GM23338 (cell line): ENCODE measurements at regions not wholly inside any gene's neighbourhood (a gene's known extent, or its start where the extent isn't known, plus 50 kb on each side); places are given as distances from the start of the nearest gene placed in this dataset.

ENCODE experiments used
- ATAC-seq: fragments of 200-7000 bp; cut with Tn5 transposase; 3 replicates; pipeline ENCODE4 v1.9.1; 2020
- DNase-seq: peaks from one replicate; pipeline ENCODE4 v3.0.0-alpha.2; 2015; ENCODE audit warnings: low spot score
- H2AFZ ChIP-seq: fragments of 200-600 bp; sonication (generic); 2 replicates; pipeline ENCODE4 v1.8.0; 2016; ENCODE audit warnings: antibody characterized with exemption, mild to moderate bottlenecking, moderate library complexity
- H3F3A ChIP-seq: fragments of 200-600 bp; sonication (generic); replicated peaks from 2 replicates; pipeline ENCODE4 v1.8.0; 2017; ENCODE audit warnings: antibody characterized with exemption, mixed run types, low read depth
- H3K27ac ChIP-seq: fragments of 200-600 bp; sonication (generic); 2 replicates; pipeline ENCODE4 v1.6.1; 2016; ENCODE audit warnings: low read depth
- H3K27me3 ChIP-seq: fragments of 200-600 bp; sonication (generic); 2 replicates; pipeline ENCODE4 v1.8.0; 2016; ENCODE audit warnings: mild to moderate bottlenecking, mixed run types, moderate library complexity; ENCODE audit not compliant: insufficient read depth
- H3K36me3 ChIP-seq: fragments of 200-600 bp; sonication (generic); 2 replicates; pipeline ENCODE4 v1.8.0; 2016; ENCODE audit warnings: mild to moderate bottlenecking; ENCODE audit not compliant: insufficient read depth
- H3K4me1 ChIP-seq: fragments of 200-600 bp; sonication (generic); 2 replicates; pipeline ENCODE4 v1.8.0; 2016; ENCODE audit warnings: mild to moderate bottlenecking, moderate library complexity; ENCODE audit not compliant: insufficient read depth
- H3K4me2 ChIP-seq: fragments of 200-600 bp; sonication (generic); 2 replicates; pipeline ENCODE4 v1.7.1; 2017; ENCODE audit warnings: mixed run types
- H3K4me3 ChIP-seq: fragments of 200-600 bp; sonication (generic); 2 replicates; pipeline ENCODE4 v1.6.1; 2016; ENCODE audit warnings: mixed run types
- H3K79me2 ChIP-seq: fragments of 200-600 bp; sonication (generic); replicated peaks from 2 replicates; pipeline ENCODE4 v1.8.0; 2017; ENCODE audit warnings: mild to moderate bottlenecking; ENCODE audit not compliant: insufficient read depth
- H3K9me2 ChIP-seq: fragments of 200-600 bp; sonication (generic); 2 replicates; pipeline ENCODE4 v1.8.0; 2017; ENCODE audit not compliant: insufficient read depth
- H4K20me1 ChIP-seq: fragments of 200-600 bp; sonication (generic); replicated peaks from 2 replicates; pipeline ENCODE4 v1.8.0; 2017; ENCODE audit warnings: mild to moderate bottlenecking; ENCODE audit not compliant: insufficient read depth
- H3K27ac Mint-ChIP-seq: 2 replicates; pipeline ENCODE4 v1.8.0; 2020; ENCODE audit warnings: inconsistent platforms, mild to moderate bottlenecking, moderate library complexity, mixed read lengths
- H3K27me3 Mint-ChIP-seq: 3 replicates; pipeline ENCODE4 v1.8.0; 2022; ENCODE audit warnings: low read depth, mild to moderate bottlenecking, moderate library complexity, mixed read lengths, inconsistent platforms; ENCODE audit not compliant: insufficient read depth, poor library complexity
- H3K36me3 Mint-ChIP-seq: 3 replicates; pipeline ENCODE4 v1.8.0; 2021; ENCODE audit warnings: low read depth, mild to moderate bottlenecking, inconsistent platforms, moderate library complexity, mixed read lengths
- H3K4me1 Mint-ChIP-seq: 3 replicates; pipeline ENCODE4 v1.8.0; 2020; ENCODE audit warnings: mild to moderate bottlenecking, inconsistent platforms, mixed read lengths
- H3K4me3 Mint-ChIP-seq: 3 replicates; pipeline ENCODE4 v1.8.0; 2021; ENCODE audit warnings: moderate library complexity, mild to moderate bottlenecking, inconsistent platforms, mixed read lengths
- H3K9me3 Mint-ChIP-seq: 3 replicates; pipeline ENCODE4 v1.8.0; 2020; ENCODE audit warnings: moderate library complexity, mild to moderate bottlenecking, inconsistent platforms, mixed read lengths
- CREB1 ChIP-seq: fragments of 250-450 bp; sonication (Bioruptor Pico); IDR thresholded peaks from 2 replicates; pipeline ENCODE4 v1.5.0; 2020; ENCODE audit warnings: low read depth, mild to moderate bottlenecking, moderate library complexity
- EZH2 ChIP-seq: fragments of 200-600 bp; sonication (generic); IDR thresholded peaks from one replicate; pipeline ENCODE4 v1.8.0; 2017; ENCODE audit warnings: antibody characterized with exemption, mild to moderate bottlenecking, low read depth; ENCODE audit not compliant: unreplicated experiment
- EZH2phosphoT487 ChIP-seq: fragments of 200-600 bp; sonication (generic); IDR thresholded peaks from one replicate; pipeline ENCODE4 v1.8.1; 2018; ENCODE audit warnings: antibody characterized with exemption; ENCODE audit not compliant: unreplicated experiment
- JUNB ChIP-seq: IDR thresholded peaks from one replicate; pipeline ENCODE4 v1.6.1; 2016; ENCODE audit warnings: antibody characterized with exemption; ENCODE audit not compliant: unreplicated experiment
- NANOG ChIP-seq: IDR thresholded peaks from 2 replicates; pipeline ENCODE4 v1.6.1; 2016; ENCODE audit warnings: antibody characterized with exemption, borderline replicate concordance
- POLR2AphosphoS5 ChIP-seq: IDR thresholded peaks from 2 replicates; pipeline ENCODE4 v1.6.1; 2016; ENCODE audit warnings: antibody characterized with exemption, low read depth
- STAT1 ChIP-seq: IDR thresholded peaks from one replicate; pipeline ENCODE4 v1.6.1; 2016; ENCODE audit warnings: antibody characterized with exemption; ENCODE audit not compliant: unreplicated experiment
- ZNF114 ChIP-seq: fragments of 250-450 bp; sonication (Bioruptor Pico); IDR thresholded peaks from 2 replicates; pipeline ENCODE4 v1.5.0; 2020; ENCODE audit warnings: mild to moderate bottlenecking, moderate library complexity
- ZNF331 ChIP-seq: fragments of 250-450 bp; sonication (Bioruptor Pico); IDR thresholded peaks from 2 replicates; pipeline ENCODE4 v1.5.0; 2020; ENCODE audit warnings: low read depth, mild to moderate bottlenecking, moderate library complexity
- TF ChIP-seq, protein P1 (sequence below), 2 experiments: fragments of 200-600 bp in 1 of 2; sonication (generic) in 1 of 2; conservative IDR thresholded peaks; 2 replicates each; pipeline versions ENCODE4 v1.5.1 to v1.6.1; 2016 to 2017; ENCODE audit warnings: antibody characterized with exemption in 2 of 2, low read depth in 2 of 2, mild to moderate bottlenecking in 2 of 2, moderate library complexity in 1 of 2
- TF ChIP-seq, protein P2 (sequence below): fragments of 250-450 bp; sonication (Bioruptor Pico); IDR thresholded peaks from 2 replicates; pipeline ENCODE4 v1.5.0; 2020; ENCODE audit warnings: mild to moderate bottlenecking, moderate library complexity
- TF ChIP-seq, protein P3 (sequence below): IDR thresholded peaks from one replicate; pipeline ENCODE4 v1.6.1; 2018; ENCODE audit warnings: antibody characterized with exemption; ENCODE audit not compliant: unreplicated experiment
- TF ChIP-seq, protein P4 (sequence below): IDR thresholded peaks from 2 replicates; pipeline ENCODE4 v1.6.1; 2016; ENCODE audit warnings: antibody characterized with exemption

DNA sequence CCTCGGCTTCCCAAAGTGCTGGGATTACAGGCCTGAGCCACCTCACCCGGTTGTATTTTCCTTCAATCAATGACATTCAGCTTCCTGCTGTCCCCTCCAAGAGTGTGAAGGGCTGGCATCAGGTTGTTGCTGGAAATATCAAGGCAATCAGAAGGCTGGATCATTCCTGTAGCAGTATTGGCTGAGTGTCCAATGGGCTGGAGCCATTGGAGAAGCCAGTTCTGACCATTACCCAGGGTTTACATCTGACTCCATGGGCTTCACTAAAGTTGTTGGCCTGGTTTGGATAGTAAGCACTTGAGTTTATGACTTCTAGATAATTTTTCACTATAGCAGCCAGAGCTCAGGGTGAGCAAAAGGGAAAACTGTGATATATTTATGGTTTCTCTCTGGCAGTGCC is 137.0 kb downstream of the DLEU7 start:
- Mint-ChIP-seq H3K4me3 (no peak overlapping the region), H3K27ac (no peak overlapping the region), H3K27me3 (no peaks in the 10 kb centered on the region), H3K9me3 (no peaks in the 10 kb centered on the region), H3K36me3 (no peaks in the 10 kb centered on the region), H3K4me1 (peaks cover 10% of the 10 kb centered on the region)
- no peak overlapping the region for H3K27ac ChIP-seq
- H2AFZ ChIP-seq, result no peak overlapping the region
- no peaks in the 10 kb centered on the region for H3K79me2 ChIP-seq
- no peaks in the 10 kb centered on the region for H4K20me1 ChIP-seq
- DNase-seq, result no peak
- ATAC-seq, result no peak
- 0 out of 2 replicates have a peak, but pooled peaks cover 4% of the 10 kb centered on the region for H3K9me2 ChIP-seq
- no peaks in the 10 kb centered on the region for H3F3A ChIP-seq
- H3K4me1 ChIP-seq, result peaks cover 12% of the 10 kb centered on the region
- TF ChIP-seq CREB1 (CRISPR knock-in tag) (no peak), ZNF114 (CRISPR knock-in tag) (no peak), JUNB (no peak), EZH2phosphoT487 (no peak), POLR2AphosphoS5 (no peak), NANOG (no peak), ZNF331 (no peak), EZH2 (no peak), STAT1 (no peak)
- TF ChIP-seq, protein P1, sequence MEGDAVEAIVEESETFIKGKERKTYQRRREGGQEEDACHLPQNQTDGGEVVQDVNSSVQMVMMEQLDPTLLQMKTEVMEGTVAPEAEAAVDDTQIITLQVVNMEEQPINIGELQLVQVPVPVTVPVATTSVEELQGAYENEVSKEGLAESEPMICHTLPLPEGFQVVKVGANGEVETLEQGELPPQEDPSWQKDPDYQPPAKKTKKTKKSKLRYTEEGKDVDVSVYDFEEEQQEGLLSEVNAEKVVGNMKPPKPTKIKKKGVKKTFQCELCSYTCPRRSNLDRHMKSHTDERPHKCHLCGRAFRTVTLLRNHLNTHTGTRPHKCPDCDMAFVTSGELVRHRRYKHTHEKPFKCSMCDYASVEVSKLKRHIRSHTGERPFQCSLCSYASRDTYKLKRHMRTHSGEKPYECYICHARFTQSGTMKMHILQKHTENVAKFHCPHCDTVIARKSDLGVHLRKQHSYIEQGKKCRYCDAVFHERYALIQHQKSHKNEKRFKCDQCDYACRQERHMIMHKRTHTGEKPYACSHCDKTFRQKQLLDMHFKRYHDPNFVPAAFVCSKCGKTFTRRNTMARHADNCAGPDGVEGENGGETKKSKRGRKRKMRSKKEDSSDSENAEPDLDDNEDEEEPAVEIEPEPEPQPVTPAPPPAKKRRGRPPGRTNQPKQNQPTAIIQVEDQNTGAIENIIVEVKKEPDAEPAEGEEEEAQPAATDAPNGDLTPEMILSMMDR (conservative IDR thresholded peaks at IDR 0.05; ENCODE audit: low read depth in 2 of 2), result no peak
- TF ChIP-seq, protein P2, sequence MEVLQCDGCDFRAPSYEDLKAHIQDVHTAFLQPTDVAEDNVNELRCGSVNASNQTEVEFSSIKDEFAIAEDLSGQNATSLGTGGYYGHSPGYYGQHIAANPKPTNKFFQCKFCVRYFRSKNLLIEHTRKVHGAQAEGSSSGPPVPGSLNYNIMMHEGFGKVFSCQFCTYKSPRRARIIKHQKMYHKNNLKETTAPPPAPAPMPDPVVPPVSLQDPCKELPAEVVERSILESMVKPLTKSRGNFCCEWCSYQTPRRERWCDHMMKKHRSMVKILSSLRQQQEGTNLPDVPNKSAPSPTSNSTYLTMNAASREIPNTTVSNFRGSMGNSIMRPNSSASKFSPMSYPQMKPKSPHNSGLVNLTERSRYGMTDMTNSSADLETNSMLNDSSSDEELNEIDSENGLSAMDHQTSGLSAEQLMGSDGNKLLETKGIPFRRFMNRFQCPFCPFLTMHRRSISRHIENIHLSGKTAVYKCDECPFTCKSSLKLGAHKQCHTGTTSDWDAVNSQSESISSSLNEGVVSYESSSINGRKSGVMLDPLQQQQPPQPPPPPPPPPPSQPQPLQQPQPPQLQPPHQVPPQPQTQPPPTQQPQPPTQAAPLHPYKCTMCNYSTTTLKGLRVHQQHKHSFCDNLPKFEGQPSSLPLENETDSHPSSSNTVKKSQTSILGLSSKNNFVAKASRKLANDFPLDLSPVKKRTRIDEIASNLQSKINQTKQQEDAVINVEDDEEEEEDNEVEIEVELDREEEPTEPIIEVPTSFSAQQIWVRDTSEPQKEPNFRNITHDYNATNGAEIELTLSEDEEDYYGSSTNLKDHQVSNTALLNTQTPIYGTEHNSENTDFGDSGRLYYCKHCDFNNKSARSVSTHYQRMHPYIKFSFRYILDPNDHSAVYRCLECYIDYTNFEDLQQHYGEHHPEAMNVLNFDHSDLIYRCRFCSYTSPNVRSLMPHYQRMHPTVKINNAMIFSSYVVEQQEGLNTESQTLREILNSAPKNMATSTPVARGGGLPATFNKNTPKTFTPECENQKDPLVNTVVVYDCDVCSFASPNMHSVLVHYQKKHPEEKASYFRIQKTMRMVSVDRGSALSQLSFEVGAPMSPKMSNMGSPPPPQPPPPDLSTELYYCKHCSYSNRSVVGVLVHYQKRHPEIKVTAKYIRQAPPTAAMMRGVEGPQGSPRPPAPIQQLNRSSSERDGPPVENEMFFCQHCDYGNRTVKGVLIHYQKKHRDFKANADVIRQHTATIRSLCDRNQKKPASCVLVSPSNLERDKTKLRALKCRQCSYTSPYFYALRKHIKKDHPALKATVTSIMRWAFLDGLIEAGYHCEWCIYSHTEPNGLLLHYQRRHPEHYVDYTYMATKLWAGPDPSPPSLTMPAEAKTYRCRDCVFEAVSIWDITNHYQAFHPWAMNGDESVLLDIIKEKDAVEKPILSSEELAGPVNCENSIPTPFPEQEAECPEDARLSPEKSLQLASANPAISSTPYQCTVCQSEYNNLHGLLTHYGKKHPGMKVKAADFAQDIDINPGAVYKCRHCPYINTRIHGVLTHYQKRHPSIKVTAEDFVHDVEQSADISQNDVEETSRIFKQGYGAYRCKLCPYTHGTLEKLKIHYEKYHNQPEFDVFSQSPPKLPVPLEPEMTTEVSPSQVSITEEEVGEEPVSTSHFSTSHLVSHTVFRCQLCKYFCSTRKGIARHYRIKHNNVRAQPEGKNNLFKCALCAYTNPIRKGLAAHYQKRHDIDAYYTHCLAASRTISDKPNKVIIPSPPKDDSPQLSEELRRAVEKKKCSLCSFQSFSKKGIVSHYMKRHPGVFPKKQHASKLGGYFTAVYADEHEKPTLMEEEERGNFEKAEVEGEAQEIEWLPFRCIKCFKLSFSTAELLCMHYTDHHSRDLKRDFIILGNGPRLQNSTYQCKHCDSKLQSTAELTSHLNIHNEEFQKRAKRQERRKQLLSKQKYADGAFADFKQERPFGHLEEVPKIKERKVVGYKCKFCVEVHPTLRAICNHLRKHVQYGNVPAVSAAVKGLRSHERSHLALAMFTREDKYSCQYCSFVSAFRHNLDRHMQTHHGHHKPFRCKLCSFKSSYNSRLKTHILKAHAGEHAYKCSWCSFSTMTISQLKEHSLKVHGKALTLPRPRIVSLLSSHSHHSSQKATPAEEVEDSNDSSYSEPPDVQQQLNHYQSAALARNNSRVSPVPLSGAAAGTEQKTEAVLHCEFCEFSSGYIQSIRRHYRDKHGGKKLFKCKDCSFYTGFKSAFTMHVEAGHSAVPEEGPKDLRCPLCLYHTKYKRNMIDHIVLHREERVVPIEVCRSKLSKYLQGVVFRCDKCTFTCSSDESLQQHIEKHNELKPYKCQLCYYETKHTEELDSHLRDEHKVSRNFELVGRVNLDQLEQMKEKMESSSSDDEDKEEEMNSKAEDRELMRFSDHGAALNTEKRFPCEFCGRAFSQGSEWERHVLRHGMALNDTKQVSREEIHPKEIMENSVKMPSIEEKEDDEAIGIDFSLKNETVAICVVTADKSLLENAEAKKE (CRISPR knock-in tag), result no peak
- TF ChIP-seq, protein P3, sequence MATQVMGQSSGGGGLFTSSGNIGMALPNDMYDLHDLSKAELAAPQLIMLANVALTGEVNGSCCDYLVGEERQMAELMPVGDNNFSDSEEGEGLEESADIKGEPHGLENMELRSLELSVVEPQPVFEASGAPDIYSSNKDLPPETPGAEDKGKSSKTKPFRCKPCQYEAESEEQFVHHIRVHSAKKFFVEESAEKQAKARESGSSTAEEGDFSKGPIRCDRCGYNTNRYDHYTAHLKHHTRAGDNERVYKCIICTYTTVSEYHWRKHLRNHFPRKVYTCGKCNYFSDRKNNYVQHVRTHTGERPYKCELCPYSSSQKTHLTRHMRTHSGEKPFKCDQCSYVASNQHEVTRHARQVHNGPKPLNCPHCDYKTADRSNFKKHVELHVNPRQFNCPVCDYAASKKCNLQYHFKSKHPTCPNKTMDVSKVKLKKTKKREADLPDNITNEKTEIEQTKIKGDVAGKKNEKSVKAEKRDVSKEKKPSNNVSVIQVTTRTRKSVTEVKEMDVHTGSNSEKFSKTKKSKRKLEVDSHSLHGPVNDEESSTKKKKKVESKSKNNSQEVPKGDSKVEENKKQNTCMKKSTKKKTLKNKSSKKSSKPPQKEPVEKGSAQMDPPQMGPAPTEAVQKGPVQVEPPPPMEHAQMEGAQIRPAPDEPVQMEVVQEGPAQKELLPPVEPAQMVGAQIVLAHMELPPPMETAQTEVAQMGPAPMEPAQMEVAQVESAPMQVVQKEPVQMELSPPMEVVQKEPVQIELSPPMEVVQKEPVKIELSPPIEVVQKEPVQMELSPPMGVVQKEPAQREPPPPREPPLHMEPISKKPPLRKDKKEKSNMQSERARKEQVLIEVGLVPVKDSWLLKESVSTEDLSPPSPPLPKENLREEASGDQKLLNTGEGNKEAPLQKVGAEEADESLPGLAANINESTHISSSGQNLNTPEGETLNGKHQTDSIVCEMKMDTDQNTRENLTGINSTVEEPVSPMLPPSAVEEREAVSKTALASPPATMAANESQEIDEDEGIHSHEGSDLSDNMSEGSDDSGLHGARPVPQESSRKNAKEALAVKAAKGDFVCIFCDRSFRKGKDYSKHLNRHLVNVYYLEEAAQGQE, result no peak
- TF ChIP-seq, protein P4, sequence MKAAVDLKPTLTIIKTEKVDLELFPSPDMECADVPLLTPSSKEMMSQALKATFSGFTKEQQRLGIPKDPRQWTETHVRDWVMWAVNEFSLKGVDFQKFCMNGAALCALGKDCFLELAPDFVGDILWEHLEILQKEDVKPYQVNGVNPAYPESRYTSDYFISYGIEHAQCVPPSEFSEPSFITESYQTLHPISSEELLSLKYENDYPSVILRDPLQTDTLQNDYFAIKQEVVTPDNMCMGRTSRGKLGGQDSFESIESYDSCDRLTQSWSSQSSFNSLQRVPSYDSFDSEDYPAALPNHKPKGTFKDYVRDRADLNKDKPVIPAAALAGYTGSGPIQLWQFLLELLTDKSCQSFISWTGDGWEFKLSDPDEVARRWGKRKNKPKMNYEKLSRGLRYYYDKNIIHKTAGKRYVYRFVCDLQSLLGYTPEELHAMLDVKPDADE, result no peak
- no peak overlapping the region for H3K4me2 ChIP-seq
- H3K36me3 ChIP-seq, result no peaks in the 10 kb centered on the region
- H3K4me3 ChIP-seq, result no peak overlapping the region
- H3K27me3 ChIP-seq, result no peaks in the 10 kb centered on the region
